ENCODE measurements at regions not wholly inside any gene's neighbourhood (a gene's known extent, or its start where the extent isn't known, plus 50 kb on each side); places are given as distances from the start of the nearest gene placed in this dataset.

- DNase-seq (ENCODE audit: low spot score) = no peak
These were observed 241.8 kb downstream of the ALDH8A1 start for GRCh38 chr6:134708079-134708478.

GRCh38 chr6:134707342-134708031 lies 242.4 kb downstream of the ALDH8A1 start:
- DNase-seq (ENCODE audit: low spot score) = no peak

- no peak for DNase-seq (ENCODE audit: low spot score)
These were observed 243.1 kb downstream of the ALDH8A1 start for GRCh38 chr6:134706806-134707205.

- DNase-seq (ENCODE audit: low spot score) = no peak
These were observed 243.7 kb downstream of the ALDH8A1 start for GRCh38 chr6:134706153-134706552.

- DNase-seq (ENCODE audit: low spot score) = no peak
These were observed 246.7 kb downstream of the ALDH8A1 start for GRCh38 chr6:134703206-134703605.

- no peak for DNase-seq (ENCODE audit: low spot score)
These were observed 247.6 kb downstream of the ALDH8A1 start for GRCh38 chr6:134702279-134702678.

- no peak for DNase-seq (ENCODE audit: low spot score)
These were observed 248.6 kb downstream of the ALDH8A1 start for GRCh38 chr6:134701301-134701700.

- DNase-seq (ENCODE audit: low spot score) = no peak
These were observed 251.7 kb downstream of the ALDH8A1 start for GRCh38 chr6:134698228-134698627.

- no peak for DNase-seq (ENCODE audit: low spot score)
These were observed 257.9 kb downstream of the ALDH8A1 start for GRCh38 chr6:134692008-134692407.

- no peak for DNase-seq (ENCODE audit: low spot score)
These were observed 258.7 kb downstream of the ALDH8A1 start for GRCh38 chr6:134691180-134691579.

- DNase-seq (ENCODE audit: low spot score) = no peak
These were observed 259.9 kb downstream of the ALDH8A1 start for GRCh38 chr6:134690048-134690447.

GRCh38 chr6:134689641-134690040 lies 260.3 kb downstream of the ALDH8A1 start:
- DNase-seq (ENCODE audit: low spot score) = peak; percentile 95

GRCh38 chr6:134689177-134689576 lies 260.7 kb downstream of the ALDH8A1 start:
- no peak for DNase-seq (ENCODE audit: low spot score)

- no peak for DNase-seq (ENCODE audit: low spot score)
These were observed 263.8 kb downstream of the ALDH8A1 start for GRCh38 chr6:134686071-134686470.

GRCh38 chr6:134684423-134684795 lies 265.5 kb downstream of the ALDH8A1 start:
- DNase-seq (ENCODE audit: low spot score) = no peak

- no peak for DNase-seq (ENCODE audit: low spot score)
These were observed 266.0 kb downstream of the ALDH8A1 start for GRCh38 chr6:134683783-134684422.

GRCh38 chr6:134680433-134680832 lies 269.5 kb downstream of the ALDH8A1 start:
- DNase-seq (ENCODE audit: low spot score) = no peak

- DNase-seq (ENCODE audit: low spot score) = no peak
These were observed 269.9 kb downstream of the ALDH8A1 start for GRCh38 chr6:134680021-134680420.

GRCh38 chr6:134678436-134678889 lies 271.4 kb downstream of the ALDH8A1 start:
- peak; percentile 91 for DNase-seq (ENCODE audit: low spot score)

GRCh38 chr6:134676307-134677281 lies 273.3 kb downstream of the ALDH8A1 start:
- DNase-seq (ENCODE audit: low spot score) = peak; percentile 83

GRCh38 chr6:134675110-134676054 lies 274.5 kb downstream of the ALDH8A1 start:
- DNase-seq (ENCODE audit: low spot score) = peak; percentile 65

Data from cerebellar cortex (tissue), 1 donor.